CD4-positive, alpha-beta T cell (primary cell): ENCODE measurements at regions not wholly inside any gene's neighbourhood (a gene's known extent, or its start where the extent isn't known, plus 50 kb on each side); places are given as distances from the start of the nearest gene placed in this dataset.

Source experiments
- ATAC-seq: fragments of 200-7000 bp; cut with Tn5 transposase; one replicate; pipeline ENCODE4 v1.10.0; 2022; ENCODE audit warnings: mild to moderate bottlenecking; ENCODE audit not compliant: poor library complexity
- CTCF ChIA-PET: fragments of 350-600 bp; sonication (Branson Sonifier 250); formaldehyde crosslinking; loops from one replicate; lab custom pipeline; 2021; ENCODE audit warnings: antibody characterized with exemption, inconsistent platforms; lab: Charles Lee
- POLR2A ChIA-PET: fragments of 350-600 bp; sonication (Branson Sonifier 250); formaldehyde crosslinking; loops from one replicate; lab custom pipeline; 2021; ENCODE audit warnings: antibody characterized with exemption, inconsistent platforms; lab: Charles Lee
- DNase-seq, 14 experiments: peaks; one replicate each; pipeline ENCODE4 v3.0.0-alpha.2; 2013 to 2020; ENCODE audit warnings: mixed read lengths in 2 of 14
- H3K27ac ChIP-seq, 2 donors: one replicate each; pipeline versions ENCODE4 v1.5.1 to v1.7.0; 2013; ENCODE audit warnings: low read length in 2 of 2, low read depth in 1 of 2, mild to moderate bottlenecking in 1 of 2
- H3K27me3 ChIP-seq, 2 experiments: 1 replicate in 1 of 2; 2 replicates in 1 of 2; pipeline versions ENCODE4 v1.6.1 to v1.7.0; 2013; ENCODE audit warnings: low read length in 2 of 2, control low read depth in 1 of 2, mild to moderate bottlenecking in 1 of 2, moderate library complexity in 1 of 2; ENCODE audit not compliant: insufficient read depth in 2 of 2, control insufficient read depth in 1 of 2
- H3K36me3 ChIP-seq: one replicate; pipeline ENCODE4 v1.6.1; 2013; ENCODE audit warnings: low read length, control low read depth; ENCODE audit not compliant: insufficient read depth
- H3K4me1 ChIP-seq: one replicate; pipeline ENCODE4 v1.6.1; 2013; ENCODE audit warnings: low read length, control low read depth; ENCODE audit not compliant: insufficient read depth
- H3K4me3 ChIP-seq: one replicate; pipeline ENCODE4 v1.5.1; 2013; ENCODE audit warnings: mild to moderate bottlenecking, low read length, moderate library complexity
- H3K9me3 ChIP-seq, 2 experiments: 1 replicate in 1 of 2; 2 replicates in 1 of 2; pipeline versions ENCODE4 v1.6.1 to v1.7.0; 2013; ENCODE audit warnings: low read length in 2 of 2, mild to moderate bottlenecking in 2 of 2, control low read depth in 1 of 2, moderate library complexity in 1 of 2; ENCODE audit not compliant: control insufficient read depth in 1 of 2, insufficient read depth in 1 of 2
- H3K27ac Mint-ChIP-seq: one replicate; pipeline ENCODE4 v1.8.0; 2020; ENCODE audit warnings: mixed read lengths
- H3K27me3 Mint-ChIP-seq: one replicate; pipeline ENCODE4 v1.8.0; 2021; ENCODE audit warnings: mixed read lengths
- H3K36me3 Mint-ChIP-seq: one replicate; pipeline ENCODE4 v1.8.0; 2021; ENCODE audit warnings: low read depth, mixed read lengths
- H3K4me1 Mint-ChIP-seq: one replicate; pipeline ENCODE4 v1.8.0; 2021; ENCODE audit warnings: low read depth, mixed read lengths
- H3K4me3 Mint-ChIP-seq: one replicate; pipeline ENCODE4 v1.8.0; 2020; ENCODE audit warnings: mild to moderate bottlenecking, mixed read lengths
- H3K9me3 Mint-ChIP-seq: one replicate; pipeline ENCODE4 v1.8.0; 2020; ENCODE audit warnings: mixed read lengths
- CTCF ChIP-seq: fragments of 200-600 bp; IDR thresholded peaks from one replicate; pipeline ENCODE4 v1.8.0; 2022; ENCODE audit warnings: antibody characterized with exemption, mild to moderate bottlenecking
- intact Hi-C, 2 experiments: fragments of 100-400 bp; cut with DNase I in 1 of 2; cut with micrococcal nuclease in 1 of 2; formaldehyde crosslinking; loops; one replicate each; pipeline versions ENCODE4 v1.15.1 to v1.9.0; 2023 to 2025; cut with DNase I, micrococcal nuclease

- no peak for TF ChIP-seq CTCF
- no peaks in the 10 kb centered on the region for H3K4me1 Mint-ChIP-seq
- ATAC-seq (no peak), DNase-seq (no peak)
- H3K27ac Mint-ChIP-seq: no peak overlapping the region
- H3K4me3 Mint-ChIP-seq: no peak overlapping the region
- no peaks in the 10 kb centered on the region for H3K9me3 Mint-ChIP-seq
- Histone ChIP-seq H3K4me3 (no peak overlapping the region), H3K27me3 (no peaks in the 10 kb centered on the region), H3K9me3 (no peaks in the 10 kb centered on the region), H3K36me3 (no peaks in the 10 kb centered on the region), H3K4me1 (no peaks in the 10 kb centered on the region), H3K27ac (no peak overlapping the region)
- intact Hi-C loops: no loop called here
- H3K27me3 Mint-ChIP-seq: peaks cover 13% of the 10 kb centered on the region
- ChIA-PET CTCF (no interaction called here), POLR2A (no interaction called here)
- H3K36me3 Mint-ChIP-seq: no peaks in the 10 kb centered on the region
Observed at GRCh38 chr18:57854726-57855125, 51.6 kb upstream of the ATP8B1 start.

DNA sequence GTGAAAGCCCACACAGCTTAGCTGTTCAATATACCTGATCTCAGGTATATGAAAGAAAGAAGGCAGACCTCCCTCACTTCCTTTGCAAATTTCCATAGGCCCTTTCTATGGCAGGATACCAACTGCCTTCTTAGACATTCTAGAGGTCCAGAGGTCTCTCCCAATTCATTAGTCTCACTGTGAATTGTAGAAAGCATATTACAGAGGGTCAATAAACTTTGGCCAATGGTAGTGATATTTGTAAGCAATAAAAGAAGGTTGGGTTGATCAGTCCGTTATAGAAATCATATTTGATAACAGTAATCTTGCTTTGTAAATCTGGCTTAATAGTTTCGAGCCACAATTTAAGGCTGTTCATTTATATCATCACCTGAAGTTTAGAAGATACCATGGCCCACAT lies 50.7 kb upstream of the ATP8B1 start:
- H3K27ac ChIP-seq: no peak overlapping the region
- no peaks in the 10 kb centered on the region for H3K36me3 ChIP-seq
- TF ChIP-seq CTCF: no peak
- ATAC-seq (no peak), DNase-seq (no peak)
- no peak overlapping the region for H3K4me3 ChIP-seq
- Mint-ChIP-seq H3K36me3 (no peaks in the 10 kb centered on the region), H3K27ac (no peak overlapping the region), H3K9me3 (no peaks in the 10 kb centered on the region), H3K27me3 (peaks cover 13% of the 10 kb centered on the region), H3K4me1 (no peaks in the 10 kb centered on the region), H3K4me3 (no peak overlapping the region)
- no peaks in the 10 kb centered on the region for H3K9me3 ChIP-seq
- intact Hi-C loops: no loop called here
- no peaks in the 10 kb centered on the region for H3K4me1 ChIP-seq
- CTCF ChIA-PET: no interaction called here
- POLR2A ChIA-PET: no interaction called here
- no peaks in the 10 kb centered on the region for H3K27me3 ChIP-seq

DNA sequence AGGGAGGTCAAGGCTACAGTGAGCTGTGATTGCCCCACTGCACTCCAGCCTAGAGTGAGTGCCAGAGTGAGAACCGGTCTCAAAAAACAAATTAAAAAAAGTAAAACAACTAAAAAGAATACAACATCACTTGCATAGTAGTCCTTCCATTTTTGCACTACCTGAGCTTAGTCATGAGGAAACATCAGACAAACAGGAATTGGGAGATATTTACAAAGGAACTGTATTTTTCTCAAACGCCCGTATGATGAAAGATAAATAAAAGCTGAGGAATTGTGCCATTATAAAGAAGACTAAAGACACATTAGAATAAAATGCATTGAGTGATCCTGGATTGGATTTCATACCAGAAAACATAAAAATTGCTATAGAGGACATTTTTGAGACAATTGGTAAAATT lies 50.0 kb upstream of the ATP8B1 start:
- intact Hi-C loops: no loop called here
- DNase-seq (no peak), ATAC-seq (no peak)
- Histone ChIP-seq H3K27me3 (no peaks in the 10 kb centered on the region), H3K4me1 (no peaks in the 10 kb centered on the region), H3K27ac (no peak overlapping the region), H3K4me3 (no peak overlapping the region), H3K36me3 (no peaks in the 10 kb centered on the region), H3K9me3 (no peaks in the 10 kb centered on the region)
- ChIA-PET POLR2A (no interaction called here), CTCF (no interaction called here)
- no peak for TF ChIP-seq CTCF
- Mint-ChIP-seq H3K27me3 (peaks cover 14% of the 10 kb centered on the region), H3K36me3 (no peaks in the 10 kb centered on the region), H3K4me1 (no peaks in the 10 kb centered on the region), H3K4me3 (no peak overlapping the region), H3K27ac (no peak overlapping the region), H3K9me3 (no peaks in the 10 kb centered on the region)
